H1 (cell line): ENCODE measurements at regions not wholly inside any gene's neighbourhood (a gene's known extent, or its start where the extent isn't known, plus 50 kb on each side); places are given as distances from the start of the nearest gene placed in this dataset.

Source experiments
- CTCF ChIA-PET: fragments of 300-600 bp; sonication (Branson Sonifier 250); formaldehyde crosslinking; loops from one replicate; lab custom pipeline; 2021; ENCODE audit not compliant: partially characterized antibody; lab: Charles Lee
- POLR2A ChIA-PET: fragments of 300-600 bp; sonication (Branson Sonifier 250); formaldehyde crosslinking; loops from one replicate; lab custom pipeline; 2021; ENCODE audit warnings: inconsistent platforms; ENCODE audit not compliant: partially characterized antibody; lab: Charles Lee
- DNase-seq, 2 experiments: peaks; one replicate each; pipeline versions ENCODE4 v3.0.0 to v3.0.0-alpha.2; 2010 to 2022; ENCODE audit warnings: low spot score in 2 of 2, low read depth in 1 of 2, mixed read lengths in 1 of 2
- FAIRE-seq: peaks from 2 replicates; lab custom pipeline; 2011; peaks lifted over from hg19 to GRCh38; lab: Jason Lieb, UNC
- H2AFZ ChIP-seq: 2 replicates; pipeline ENCODE4 v1.8.1; 2012; ENCODE audit warnings: low read length, inconsistent platforms
- H2AK5ac ChIP-seq: 2 replicates; pipeline ENCODE4 v1.6.1; 2013; ENCODE audit warnings: low read depth, low read length
- H2BK120ac ChIP-seq: replicated peaks from 2 replicates; pipeline ENCODE3; 2013; ENCODE audit warnings: low read depth, low read length, inconsistent platforms
- H2BK12ac ChIP-seq: 2 replicates; pipeline ENCODE4 v1.6.1; 2013; ENCODE audit warnings: low read depth, low read length
- H2BK15ac ChIP-seq: 2 replicates; pipeline ENCODE4 v1.6.1; 2013; ENCODE audit warnings: low read length
- H2BK20ac ChIP-seq: 2 replicates; pipeline ENCODE4 v1.6.1; 2013; ENCODE audit warnings: low read length
- H2BK5ac ChIP-seq: 2 replicates; pipeline ENCODE4 v1.6.1; 2013; ENCODE audit warnings: low read depth, low read length
- H3K14ac ChIP-seq: 2 replicates; pipeline ENCODE4 v1.6.1; 2013; ENCODE audit warnings: inconsistent platforms; ENCODE audit not compliant: insufficient read length
- H3K18ac ChIP-seq: 2 replicates; pipeline ENCODE4 v1.6.1; 2013; ENCODE audit warnings: low read length; ENCODE audit errors: extremely low read depth
- H3K23ac ChIP-seq: 2 replicates; pipeline ENCODE4 v1.6.1; 2013; ENCODE audit warnings: inconsistent platforms; ENCODE audit not compliant: insufficient read length
- H3K23me2 ChIP-seq: 2 replicates; pipeline ENCODE4 v1.6.1; 2013; ENCODE audit warnings: low read depth, low read length
- H3K27ac ChIP-seq: 2 replicates; pipeline ENCODE4 v1.6.1; 2011; ENCODE audit warnings: low read depth, low read length, inconsistent platforms
- H3K27me3 ChIP-seq, 4 experiments: replicated peaks in 1 of 4; 1 replicate in 1 of 4; 2 replicates in 3 of 4; pipeline versions ENCODE4 v1.6.1 to v1.8.1; 2011 to 2013; ENCODE audit warnings: low read length in 3 of 4, mild to moderate bottlenecking in 3 of 4, inconsistent platforms in 2 of 4, mixed read lengths in 2 of 4, moderate library complexity in 1 of 4; ENCODE audit not compliant: control insufficient read depth in 3 of 4, insufficient read depth in 3 of 4; ENCODE audit errors: extremely low read depth in 1 of 4
- H3K36me3 ChIP-seq, 4 experiments: 2 replicates each; pipeline versions ENCODE4 v1.6.1 to v1.8.1; 2011 to 2013; ENCODE audit warnings: mild to moderate bottlenecking in 4 of 4, low read length in 3 of 4, moderate library complexity in 2 of 4, control low read depth in 1 of 4, inconsistent platforms in 1 of 4; ENCODE audit not compliant: insufficient read depth in 4 of 4, control insufficient read depth in 2 of 4
- H3K4ac ChIP-seq: replicated peaks from 2 replicates; pipeline ENCODE3; 2013; ENCODE audit warnings: low read length, low read depth, mixed read lengths, inconsistent platforms; ENCODE audit not compliant: insufficient read length
- H3K4me1 ChIP-seq, 4 experiments: replicated peaks in 1 of 4; 1 replicate in 1 of 4; 2 replicates in 3 of 4; pipeline versions ENCODE4 v1.6.1 to v1.8.1; 2011 to 2013; ENCODE audit warnings: low read length in 3 of 4, inconsistent platforms in 2 of 4, mixed read lengths in 1 of 4; ENCODE audit not compliant: insufficient read depth in 4 of 4, control insufficient read depth in 3 of 4
- H3K4me2 ChIP-seq, 2 experiments: 2 replicates each; pipeline versions ENCODE4 v1.6.1 to v1.8.1; 2011 to 2013; ENCODE audit warnings: low read depth in 2 of 2, low read length in 2 of 2, control low read depth in 1 of 2, inconsistent platforms in 1 of 2, mild to moderate bottlenecking in 1 of 2; ENCODE audit not compliant: insufficient read depth in 1 of 2
- H3K4me3 ChIP-seq, 4 experiments: fragments of 200-600, 300-600 bp in 1 of 4; sonication (generic), shearing (Covaris generic), sonication (Bioruptor Twin) in 1 of 4; 2 replicates each; pipeline versions ENCODE4 v1.5.1 to v1.8.1; 2011 to 2016; ENCODE audit warnings: low read length in 4 of 4, low read depth in 3 of 4, control low read depth in 2 of 4, inconsistent platforms in 2 of 4, mild to moderate bottlenecking in 2 of 4, mixed read lengths in 1 of 4, moderate library complexity in 1 of 4; ENCODE audit not compliant: insufficient read depth in 2 of 4; ENCODE audit errors: extremely low read depth in 1 of 4
- H3K56ac ChIP-seq: replicated peaks from 2 replicates; pipeline ENCODE3; 2013; ENCODE audit warnings: low read depth, mild to moderate bottlenecking, mixed read lengths, low read length, inconsistent platforms; ENCODE audit not compliant: insufficient read length
- H3K79me1 ChIP-seq: 2 replicates; pipeline ENCODE4 v1.6.1; 2013; ENCODE audit warnings: low read depth, low read length, control low read depth
- H3K79me2 ChIP-seq, 2 experiments: 2 replicates each; pipeline versions ENCODE4 v1.6.1 to v1.8.1; 2012 to 2013; ENCODE audit warnings: low read length in 2 of 2, mild to moderate bottlenecking in 2 of 2, inconsistent platforms in 1 of 2; ENCODE audit not compliant: insufficient read depth in 2 of 2, control insufficient read depth in 1 of 2
- H3K9ac ChIP-seq, 4 experiments: replicated peaks in 1 of 4; 1 replicate in 1 of 4; 2 replicates in 3 of 4; pipeline versions ENCODE4 v1.6.1 to v1.8.1; 2011 to 2013; ENCODE audit warnings: low read depth in 3 of 4, low read length in 3 of 4, control low read depth in 2 of 4, mild to moderate bottlenecking in 2 of 4, moderate library complexity in 2 of 4, inconsistent platforms in 1 of 4; ENCODE audit errors: extremely low read depth in 1 of 4
- H3K9me3 ChIP-seq, 2 experiments: 2 replicates each; pipeline versions ENCODE4 v1.6.1 to v1.8.1; 2012 to 2013; ENCODE audit warnings: mild to moderate bottlenecking in 2 of 2, moderate library complexity in 2 of 2, control low read depth in 1 of 2, inconsistent platforms in 1 of 2, low read depth in 1 of 2, low read length in 1 of 2, mixed read lengths in 1 of 2; ENCODE audit not compliant: insufficient read depth in 2 of 2
- H4K20me1 ChIP-seq, 2 experiments: replicated peaks in 1 of 2; 2 replicates each; pipeline versions ENCODE3 to v1.8.1; 2011 to 2013; ENCODE audit warnings: inconsistent platforms in 2 of 2, low read length in 2 of 2, mild to moderate bottlenecking in 1 of 2; ENCODE audit not compliant: insufficient read depth in 2 of 2, control insufficient read depth in 1 of 2
- H4K5ac ChIP-seq: 2 replicates; pipeline ENCODE4 v1.6.1; 2013; ENCODE audit warnings: low read length, low read depth, mixed read lengths, inconsistent platforms; ENCODE audit not compliant: insufficient read length
- H4K8ac ChIP-seq: 2 replicates; pipeline ENCODE4 v1.8.0; 2013; ENCODE audit warnings: mild to moderate bottlenecking, moderate library complexity, low read length, inconsistent platforms; ENCODE audit not compliant: insufficient read depth; ENCODE audit errors: extremely low read depth
- H4K91ac ChIP-seq: replicated peaks from 2 replicates; pipeline ENCODE3; 2013; ENCODE audit warnings: low read length, mixed read lengths, inconsistent platforms; ENCODE audit not compliant: insufficient read length
- NANOG ChIP-seq: IDR thresholded peaks from 2 replicates; pipeline ENCODE4 v1.6.1; 2011; ENCODE audit warnings: low read length, low read depth, mild to moderate bottlenecking, inconsistent platforms; ENCODE audit not compliant: insufficient read depth, poor library complexity, severe bottlenecking
- PHF8 ChIP-seq: fragments of 200-600 bp; sonication (generic); conservative IDR thresholded peaks from 2 replicates; pipeline ENCODE4 v1.7.1; 2012; ENCODE audit warnings: low read depth, mild to moderate bottlenecking, inconsistent platforms, low read length, moderate library complexity
- WGBS, 2 experiments: shearing (Covaris generic) in 1 of 2; methylation state at CpG; one replicate each; pipeline versions ENCODE4 v1.1.6 to v1.1.7; 2013 to 2015; ENCODE audit warnings: low lambda C conversion rate in 2 of 2, mixed read lengths in 2 of 2, inconsistent platforms in 1 of 2, low coverage in 1 of 2, missing lambda C conversion rate in 1 of 2; ENCODE audit not compliant: insufficient replicate concordance in 2 of 2, insufficient coverage in 1 of 2, insufficient read length in 1 of 2; ENCODE audit errors: extremely low coverage in 1 of 2, missing lambda C conversion rate in 1 of 2; 5-methylcytosine and 5-hydroxymethylcytosine counted together

DNA sequence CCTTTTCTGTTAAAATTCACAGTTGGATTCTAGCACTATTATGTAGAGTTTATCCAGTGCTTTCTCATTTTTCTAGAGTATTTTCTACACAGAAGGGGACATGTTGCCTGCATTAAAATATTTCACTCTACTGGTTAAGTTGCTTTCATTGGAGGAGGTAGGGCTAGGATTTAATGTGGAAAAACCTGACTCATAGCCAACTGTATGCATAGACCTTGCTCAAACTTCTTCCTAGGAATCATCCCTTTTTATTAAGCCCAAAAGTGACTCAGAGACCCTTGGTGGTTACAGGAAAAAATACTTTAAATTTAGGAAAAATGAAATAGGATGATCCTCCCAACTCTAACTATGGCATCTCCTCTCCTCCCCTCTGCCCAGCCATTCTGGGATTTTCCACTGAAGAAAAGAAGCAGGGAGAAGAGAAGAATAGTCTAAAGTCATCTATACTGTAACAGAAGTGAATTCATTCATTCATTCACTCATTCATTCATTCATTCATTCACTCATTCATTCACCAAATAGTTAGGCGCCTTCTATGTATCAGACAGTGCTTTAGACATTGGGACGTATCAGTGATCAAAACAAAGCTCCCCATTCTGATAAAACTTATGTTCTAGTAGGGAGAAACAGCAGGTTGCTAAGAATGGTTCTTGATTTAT is 109.0 kb upstream of the HTR2A start:
- no peak overlapping the region for H3K4ac ChIP-seq
- H2BK20ac ChIP-seq = no peak overlapping the region
- no peaks in the 10 kb centered on the region for H3K79me2 ChIP-seq
- no peaks in the 10 kb centered on the region for H3K79me1 ChIP-seq
- H3K56ac ChIP-seq = no peak overlapping the region
- H2BK5ac ChIP-seq = no peak overlapping the region
- H2AK5ac ChIP-seq = no peak overlapping the region
- H3K4me3 ChIP-seq = no peak overlapping the region
- no peak overlapping the region for H3K23ac ChIP-seq
- WGBS, 2 experiments = 94% methylated on average over 2 of the region's 2 CpGs; no CpG with 5 or more reads in 1 of the 2 experiments
- H2BK12ac ChIP-seq = no peak overlapping the region
- no peak overlapping the region for H4K8ac ChIP-seq
- H3K14ac ChIP-seq = no peak overlapping the region
- H3K27ac ChIP-seq = no peak overlapping the region
- no peaks in the 10 kb centered on the region for H4K20me1 ChIP-seq
- no peaks in the 10 kb centered on the region for H3K36me3 ChIP-seq
- no peak overlapping the region for H2AFZ ChIP-seq
- no peaks in the 10 kb centered on the region for H3K27me3 ChIP-seq
- H3K4me1 ChIP-seq = no peaks in the 10 kb centered on the region
- POLR2A ChIA-PET = interaction anchor here (0.6 kb wide), 1 partner anchor 65 kb away, joined by 3 read pairs; no protein-coding TSS in a partner anchor
- H4K5ac ChIP-seq = no peak overlapping the region
- CTCF ChIA-PET = no interaction called here
- FAIRE-seq (no peak), DNase-seq (no peak)
- H3K9me3 ChIP-seq = no peaks in the 10 kb centered on the region
- no peak overlapping the region for H3K9ac ChIP-seq
- H4K91ac ChIP-seq = no peak overlapping the region
- no peak overlapping the region for H2BK120ac ChIP-seq
- H3K4me2 ChIP-seq = no peak overlapping the region
- no peak overlapping the region for H3K18ac ChIP-seq
- H2BK15ac ChIP-seq = no peak overlapping the region
- H3K23me2 ChIP-seq = no peaks in the 10 kb centered on the region; the same call in 1 of the 2 replicates
- TF ChIP-seq NANOG (no peak), PHF8 (no peak)
